SU-DHL-6 (cell line): ENCODE measurements at regions not wholly inside any gene's neighbourhood (a gene's known extent, or its start where the extent isn't known, plus 50 kb on each side); places are given as distances from the start of the nearest gene placed in this dataset.

ENCODE experiments used
- H2AFZ ChIP-seq: fragments of 200-600 bp; sonication (generic); 2 replicates; pipeline ENCODE4 v1.6.1; 2014; ENCODE audit warnings: low read depth, mild to moderate bottlenecking, moderate library complexity, mixed read lengths, antibody characterized with exemption, low read length; ENCODE audit not compliant: severe bottlenecking
- H3F3A ChIP-seq: fragments of 200-600 bp; shearing (Covaris generic); 2 replicates; pipeline ENCODE4 v1.6.0; 2016; ENCODE audit warnings: antibody characterized with exemption, mild to moderate bottlenecking; ENCODE audit not compliant: insufficient read depth
- H3K27ac ChIP-seq: fragments of 200-600 bp; sonication (generic); 2 replicates; pipeline ENCODE4 v1.5.1; 2016; ENCODE audit warnings: low read depth, mild to moderate bottlenecking, low read length, moderate library complexity, mixed read lengths
- H3K27me3 ChIP-seq: fragments of 200-600 bp; sonication (generic), shearing (Covaris generic); 2 replicates; pipeline ENCODE4 v1.6.0; 2014; ENCODE audit warnings: mild to moderate bottlenecking, low read length
- H3K36me3 ChIP-seq: fragments of 200-600 bp; sonication (generic); 2 replicates; pipeline ENCODE4 v1.6.1; 2014; ENCODE audit warnings: mild to moderate bottlenecking, low read length, mixed read lengths
- H3K4me2 ChIP-seq: fragments of 300-600, 200-600 bp; shearing (Covaris generic), sonication (generic); 2 replicates; pipeline ENCODE4 v1.6.0; 2014; ENCODE audit warnings: low read length, low read depth, mild to moderate bottlenecking; ENCODE audit not compliant: poor library complexity, severe bottlenecking
- H3K4me3 ChIP-seq: fragments of 200-600 bp; sonication (generic); 2 replicates; pipeline ENCODE4 v1.5.1; 2014; ENCODE audit warnings: antibody characterized with exemption, low read length, mild to moderate bottlenecking, mixed read lengths; ENCODE audit not compliant: insufficient read depth, poor library complexity, severe bottlenecking
- H3K79me2 ChIP-seq: fragments of 200-600 bp; sonication (generic); 2 replicates; pipeline ENCODE4 v1.6.1; 2014; ENCODE audit warnings: mild to moderate bottlenecking, low read length, moderate library complexity; ENCODE audit not compliant: insufficient read depth
- H3K9ac ChIP-seq: fragments of 200-600 bp; sonication (generic); 2 replicates; pipeline ENCODE4 v1.7.0; 2014; ENCODE audit warnings: mild to moderate bottlenecking, low read length
- H3K9me2 ChIP-seq: fragments of 200-600 bp; sonication (generic); replicated peaks from 2 replicates; pipeline ENCODE4 v1.6.1; 2014; ENCODE audit warnings: low read length; ENCODE audit not compliant: insufficient read depth
- H3K9me3 ChIP-seq: fragments of 200-600 bp; sonication (generic); 2 replicates; pipeline ENCODE4 v1.6.1; 2014; ENCODE audit warnings: low read length, mixed read lengths; ENCODE audit not compliant: insufficient read depth
- H4K20me1 ChIP-seq: fragments of 200-600 bp; sonication (generic); 2 replicates; pipeline ENCODE4 v1.6.1; 2014; ENCODE audit warnings: low read depth, mild to moderate bottlenecking, antibody characterized with exemption, low read length, moderate library complexity, mixed read lengths
- CTCF ChIP-seq: fragments of 200-600 bp; sonication (generic); IDR thresholded peaks from one replicate; pipeline ENCODE4 v1.5.1; 2017; ENCODE audit warnings: antibody characterized with exemption, mild to moderate bottlenecking, low read length, moderate library complexity; ENCODE audit not compliant: insufficient read depth, poor library complexity, severe bottlenecking
- EZH2phosphoT487 ChIP-seq: fragments of 200-600 bp; sonication (generic), shearing (Covaris generic); conservative IDR thresholded peaks from 2 replicates; pipeline ENCODE4 v1.6.1; 2018; ENCODE audit warnings: mild to moderate bottlenecking, antibody characterized with exemption, low read length, moderate library complexity, mixed read lengths

GRCh38 chr4:32025851-32026459 lies 1305.8 kb downstream of the PCDH7 start:
- Histone ChIP-seq H3K27ac (no peak overlapping the region), H3K79me2 (no peaks in the 10 kb centered on the region), H3K4me2 (no peak overlapping the region), H4K20me1 (no peaks in the 10 kb centered on the region), H3K9me3 (peaks cover under 1% of the 10 kb centered on the region), H3K27me3 (no peaks in the 10 kb centered on the region), H3K36me3 (no peaks in the 10 kb centered on the region), H3K9ac (no peak overlapping the region), H3K4me3 (no peak overlapping the region), H2AFZ (no peak overlapping the region), H3K9me2 (no peaks in the 10 kb centered on the region), H3F3A (no peaks in the 10 kb centered on the region)
- TF ChIP-seq CTCF (no peak), EZH2phosphoT487 (no peak)

- H3K27me3 ChIP-seq, result no peaks in the 10 kb centered on the region
- H4K20me1 ChIP-seq, result no peaks in the 10 kb centered on the region
- no peak overlapping the region for H2AFZ ChIP-seq
- no peak for TF ChIP-seq EZH2phosphoT487
- no peak for TF ChIP-seq CTCF
- H3K4me3 ChIP-seq, result no peak overlapping the region
- no peak overlapping the region for H3K27ac ChIP-seq
- no peaks in the 10 kb centered on the region for H3K79me2 ChIP-seq
- no peaks in the 10 kb centered on the region for H3K9me3 ChIP-seq
- no peak overlapping the region for H3K4me2 ChIP-seq
- no peaks in the 10 kb centered on the region for H3K9me2 ChIP-seq
- H3K9ac ChIP-seq, result no peak overlapping the region
- H3K36me3 ChIP-seq, result no peaks in the 10 kb centered on the region; the same call in 1 of the 2 replicates
- no peaks in the 10 kb centered on the region for H3F3A ChIP-seq
Observed at GRCh38 chr4:32030406-32030805, 1310.2 kb downstream of the PCDH7 start.

- no peaks in the 10 kb centered on the region for H3K9me3 ChIP-seq
Observed at GRCh38 chr4:32031026-32031425, 1310.9 kb downstream of the PCDH7 start.

GRCh38 chr4:32032136-32032672 lies 1312.0 kb downstream of the PCDH7 start:
- H3K4me2 ChIP-seq, result no peak overlapping the region
- no peaks in the 10 kb centered on the region for H3K9me2 ChIP-seq
- H3K27me3 ChIP-seq, result no peaks in the 10 kb centered on the region
- H3K4me3 ChIP-seq, result no peak overlapping the region
- H3K27ac ChIP-seq, result no peak overlapping the region
- TF ChIP-seq CTCF (no peak), EZH2phosphoT487 (no peak)
- H3K79me2 ChIP-seq, result no peaks in the 10 kb centered on the region
- H3K36me3 ChIP-seq, result no peaks in the 10 kb centered on the region; the same call in 1 of the 2 replicates
- no peak overlapping the region for H3K9ac ChIP-seq
- no peaks in the 10 kb centered on the region for H3F3A ChIP-seq
- no peaks in the 10 kb centered on the region for H4K20me1 ChIP-seq
- H3K9me3 ChIP-seq, result peaks cover 5% of the 10 kb centered on the region; the same call in 1 of the 2 replicates
- H2AFZ ChIP-seq, result no peak overlapping the region

More at GRCh38 chr4:32031026-32031425, 1310.9 kb downstream of the PCDH7 start:
- Histone ChIP-seq H3K27me3 (no peaks in the 10 kb centered on the region), H3K4me3 (no peak overlapping the region), H2AFZ (no peak overlapping the region), H3K36me3 (no peaks in the 10 kb centered on the region; the same call in 1 of the 2 replicates), H3K4me2 (no peak overlapping the region), H3K9ac (no peak overlapping the region), H4K20me1 (no peaks in the 10 kb centered on the region), H3K9me2 (no peaks in the 10 kb centered on the region), H3F3A (no peaks in the 10 kb centered on the region), H3K79me2 (no peaks in the 10 kb centered on the region), H3K27ac (no peak overlapping the region)
- TF ChIP-seq EZH2phosphoT487, result no peak
